IPS-18a (cell line): ENCODE measurements at regions not wholly inside any gene's neighbourhood (a gene's known extent, or its start where the extent isn't known, plus 50 kb on each side); places are given as distances from the start of the nearest gene placed in this dataset.
"Not testable (repeated sequence)": the region's sequence is repeated elsewhere in the genome, so short reads cannot be mapped to it uniquely, and the experiment has no call there.

Experiments used
- H3K27ac ChIP-seq: one replicate; pipeline ENCODE4 v1.5.1; 2013; ENCODE audit warnings: low read length
- H3K27me3 ChIP-seq: one replicate; pipeline ENCODE4 v1.6.1; 2013; ENCODE audit warnings: mild to moderate bottlenecking, low read length; ENCODE audit not compliant: control insufficient read depth, insufficient read depth
- H3K36me3 ChIP-seq: one replicate; pipeline ENCODE4 v1.6.1; 2013; ENCODE audit warnings: low read depth, low read length; ENCODE audit not compliant: control insufficient read depth
- H3K4me1 ChIP-seq: one replicate; pipeline ENCODE4 v1.6.1; 2013; ENCODE audit warnings: low read depth, low read length; ENCODE audit not compliant: control insufficient read depth
- H3K4me3 ChIP-seq: one replicate; pipeline ENCODE4 v1.5.1; 2013; ENCODE audit warnings: low read length
- H3K9ac ChIP-seq: one replicate; pipeline ENCODE4 v1.6.1; 2013; ENCODE audit warnings: mild to moderate bottlenecking, low read length, moderate library complexity
- H3K9me3 ChIP-seq: one replicate; pipeline ENCODE4 v1.6.1; 2013; ENCODE audit warnings: low read depth, low read length; ENCODE audit not compliant: control insufficient read depth

DNA sequence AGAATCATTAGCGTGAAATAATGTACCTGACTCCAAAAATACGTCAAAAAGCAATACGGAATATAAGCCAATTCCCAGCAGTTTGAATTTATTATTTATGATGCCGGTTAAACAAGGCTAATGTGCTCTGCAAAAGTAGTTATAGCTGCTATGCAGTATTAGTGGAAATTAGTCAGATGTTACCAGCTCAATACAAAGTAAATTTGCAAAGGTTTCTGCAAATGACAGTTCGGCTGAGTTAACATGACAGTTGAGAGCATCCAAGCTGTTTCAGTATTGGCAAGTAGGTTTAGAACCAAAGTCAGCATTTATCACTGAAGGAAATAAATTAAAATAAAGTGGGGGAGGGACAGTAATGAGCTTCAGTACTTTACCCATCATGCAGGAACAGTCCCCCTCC is 1665.8 kb upstream of the FLRT2 start:
- H3K9me3 ChIP-seq: no peaks in the 10 kb centered on the region
- H3K27me3 ChIP-seq: no peaks in the 10 kb centered on the region
- H3K36me3 ChIP-seq: no peaks in the 10 kb centered on the region
- H3K4me3 ChIP-seq: no peak overlapping the region
- peaks cover 6% of the 10 kb centered on the region for H3K4me1 ChIP-seq
- no peak overlapping the region for H3K27ac ChIP-seq
- no peak overlapping the region for H3K9ac ChIP-seq

GRCh38 chr14:83867566-83868225 is 1662.2 kb upstream of the FLRT2 start:
- Histone ChIP-seq H3K27ac (no peak overlapping the region), H3K9ac (no peak overlapping the region), H3K27me3 (no peaks in the 10 kb centered on the region), H3K36me3 (no peaks in the 10 kb centered on the region), H3K4me1 (peaks cover 6% of the 10 kb centered on the region), H3K9me3 (no peaks in the 10 kb centered on the region), H3K4me3 (no peak overlapping the region)

DNA sequence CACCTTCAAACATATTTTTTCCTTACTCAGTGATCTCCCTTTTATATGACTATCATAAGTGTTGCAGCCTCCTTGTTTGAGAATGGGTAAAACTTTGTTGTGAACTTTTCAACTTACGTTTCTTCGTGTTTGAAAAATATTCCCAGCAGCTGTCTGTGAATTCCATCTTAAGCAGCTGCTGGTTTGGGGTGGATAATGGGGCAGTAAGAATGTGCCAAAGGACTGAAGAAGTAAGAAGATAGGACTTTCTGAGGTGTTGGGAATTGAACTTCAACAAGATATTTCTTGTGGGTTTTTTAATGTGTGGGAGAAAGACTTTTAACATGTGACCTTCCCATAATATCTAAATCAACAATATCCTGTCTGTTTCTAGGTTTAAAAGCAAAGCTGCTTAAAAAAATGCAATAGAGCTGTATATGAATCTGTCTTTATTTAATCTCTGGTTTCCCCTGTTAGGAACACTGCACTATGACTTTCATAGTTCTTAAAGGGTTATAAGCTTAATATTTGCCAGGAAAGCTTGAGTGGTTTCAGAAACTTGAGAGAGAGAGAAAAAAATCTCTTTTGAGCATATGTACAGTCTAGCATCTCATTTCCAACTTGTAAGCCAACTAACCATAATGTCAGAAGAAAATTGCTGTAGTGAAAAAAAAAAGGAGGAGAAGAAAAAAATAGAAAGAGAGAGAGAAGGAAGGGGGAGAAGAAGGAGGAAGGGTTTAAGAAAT is 1659.2 kb upstream of the FLRT2 start:
- Histone ChIP-seq H3K4me3 (no peak overlapping the region), H3K4me1 (no peaks in the 10 kb centered on the region), H3K9me3 (no peaks in the 10 kb centered on the region), H3K36me3 (no peaks in the 10 kb centered on the region), H3K9ac (no peak overlapping the region), H3K27me3 (no peaks in the 10 kb centered on the region), H3K27ac (no peak overlapping the region)

- no peak overlapping the region for H3K4me3 ChIP-seq
- no peaks in the 10 kb centered on the region for H3K27me3 ChIP-seq
- H3K9ac ChIP-seq: no peak overlapping the region
- H3K9me3 ChIP-seq: no peaks in the 10 kb centered on the region
- H3K27ac ChIP-seq: no peak overlapping the region
- H3K36me3 ChIP-seq: no peaks in the 10 kb centered on the region
- H3K4me1 ChIP-seq: no peaks in the 10 kb centered on the region
These were observed 1656.3 kb upstream of the FLRT2 start for GRCh38 chr14:83873669-83874068.

DNA sequence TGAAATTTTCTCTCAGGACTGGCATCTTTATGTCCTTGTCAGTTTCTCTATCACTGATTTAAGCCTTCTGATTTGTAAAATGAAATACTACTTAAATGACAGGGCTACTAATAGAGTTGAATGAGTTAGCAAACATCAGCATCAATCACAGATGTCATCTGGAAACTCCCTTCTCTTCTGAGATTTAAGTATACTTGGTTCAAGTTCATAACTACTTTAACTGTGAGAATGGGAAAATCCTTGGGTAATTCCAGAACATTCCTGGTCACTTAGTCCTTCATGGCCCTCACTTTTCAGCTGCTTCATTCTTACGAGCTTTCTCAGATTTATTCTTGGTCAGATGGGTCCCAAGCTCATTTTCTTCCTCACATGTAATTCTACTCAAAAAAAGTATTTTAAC is 1655.3 kb upstream of the FLRT2 start:
- Histone ChIP-seq H3K27ac (no peak overlapping the region), H3K27me3 (no peaks in the 10 kb centered on the region), H3K4me1 (no peaks in the 10 kb centered on the region), H3K9ac (no peak overlapping the region), H3K36me3 (no peaks in the 10 kb centered on the region), H3K4me3 (no peak overlapping the region), H3K9me3 (no peaks in the 10 kb centered on the region)

DNA sequence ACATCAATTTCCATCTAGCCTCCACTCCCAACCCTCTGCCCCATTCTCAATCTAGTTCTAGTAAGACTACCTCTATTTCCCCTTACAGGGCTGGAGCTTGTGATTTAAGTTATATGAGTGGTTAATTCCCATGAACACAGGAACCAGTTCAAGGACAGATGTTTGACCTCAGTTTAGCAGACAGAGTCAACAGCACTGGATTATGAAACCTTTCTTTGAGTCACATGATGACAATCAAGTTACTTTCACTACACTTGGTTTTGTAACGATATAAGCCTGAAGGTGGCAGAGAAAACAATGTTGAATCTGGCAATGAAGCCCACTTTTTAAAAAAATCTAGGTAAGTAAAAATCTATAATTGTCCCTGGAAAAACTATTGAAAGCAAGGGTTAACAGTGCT is 1646.2 kb upstream of the FLRT2 start:
- no peaks in the 10 kb centered on the region for H3K36me3 ChIP-seq

DNA sequence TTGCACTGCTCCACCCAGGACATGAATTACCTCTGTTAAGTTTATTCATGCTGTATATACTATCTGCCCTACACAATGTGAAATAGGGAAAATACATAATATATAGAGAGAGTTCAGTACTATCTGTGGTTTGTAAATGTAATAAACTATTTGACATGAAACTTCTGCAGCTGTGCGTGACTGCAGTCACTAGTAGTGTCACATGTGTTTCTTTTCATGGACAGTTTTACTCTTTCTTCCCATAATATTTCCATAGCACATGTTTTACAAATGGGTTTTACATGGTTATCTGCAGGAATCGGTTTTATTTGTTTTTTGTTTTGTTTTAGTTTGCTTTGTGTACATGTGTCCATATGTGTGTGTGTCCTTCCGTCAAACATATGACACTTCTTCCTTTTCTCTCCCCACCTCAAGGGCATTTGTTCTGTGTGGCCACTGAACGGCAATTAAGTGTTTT is 1644.1 kb upstream of the FLRT2 start:
- H3K27ac ChIP-seq: no peak overlapping the region
- no peaks in the 10 kb centered on the region for H3K27me3 ChIP-seq
- H3K36me3 ChIP-seq: no peaks in the 10 kb centered on the region
- H3K4me3 ChIP-seq: no peak overlapping the region
- H3K4me1 ChIP-seq: no peaks in the 10 kb centered on the region
- no peak overlapping the region for H3K9ac ChIP-seq
- H3K9me3 ChIP-seq: no peaks in the 10 kb centered on the region

More for the DNA sequence above, 1646.2 kb upstream of the FLRT2 start:
- no peak overlapping the region for H3K4me3 ChIP-seq
- H3K27ac ChIP-seq: no peak overlapping the region
- no peaks in the 10 kb centered on the region for H3K4me1 ChIP-seq
- H3K27me3 ChIP-seq: no peaks in the 10 kb centered on the region
- no peaks in the 10 kb centered on the region for H3K9me3 ChIP-seq
- H3K9ac ChIP-seq: no peak overlapping the region

DNA sequence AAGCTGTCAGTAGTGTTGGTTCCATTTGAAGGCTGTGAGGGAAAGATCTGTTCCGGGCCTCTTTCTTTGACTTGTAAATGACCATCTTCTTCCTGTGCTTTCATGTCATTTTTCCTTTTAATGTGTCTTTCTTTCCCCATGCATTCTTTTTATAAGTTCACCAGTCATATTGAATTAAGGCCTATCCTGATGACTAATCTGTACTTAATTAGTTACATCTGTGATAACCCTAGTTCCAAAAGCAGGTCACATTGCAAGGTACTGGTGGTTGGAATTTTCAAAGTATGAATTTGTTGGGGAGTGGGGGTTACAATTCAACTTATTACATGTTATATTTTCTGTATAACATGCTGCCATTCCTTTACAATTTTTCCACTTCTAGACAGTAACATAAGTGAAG is 1642.1 kb upstream of the FLRT2 start:
- Histone ChIP-seq H3K9ac (no peak overlapping the region), H3K9me3 (no peaks in the 10 kb centered on the region), H3K4me3 (no peak overlapping the region), H3K27ac (no peak overlapping the region), H3K36me3 (no peaks in the 10 kb centered on the region), H3K27me3 (no peaks in the 10 kb centered on the region), H3K4me1 (peaks cover under 1% of the 10 kb centered on the region)

GRCh38 chr14:83893447-83893846 is 1636.5 kb upstream of the FLRT2 start:
- no peaks in the 10 kb centered on the region for H3K9me3 ChIP-seq
- H3K36me3 ChIP-seq: no peaks in the 10 kb centered on the region
- H3K9ac ChIP-seq: no peak overlapping the region
- peaks cover 39% of the 10 kb centered on the region for H3K4me1 ChIP-seq
- H3K27me3 ChIP-seq: no peaks in the 10 kb centered on the region
- no peak overlapping the region for H3K4me3 ChIP-seq
- no peak overlapping the region for H3K27ac ChIP-seq

- Histone ChIP-seq H3K9me3 (no peaks in the 10 kb centered on the region), H3K27ac (peak overlapping the region; percentile 9), H3K4me3 (no peak overlapping the region), H3K36me3 (no peaks in the 10 kb centered on the region), H3K9ac (no peak overlapping the region), H3K4me1 (peaks cover 39% of the 10 kb centered on the region), H3K27me3 (no peaks in the 10 kb centered on the region)
These were observed 1635.4 kb upstream of the FLRT2 start for GRCh38 chr14:83894568-83894967.

- H3K9me3 ChIP-seq, H3K4me3 ChIP-seq, H3K27ac ChIP-seq, H3K9ac ChIP-seq, H3K36me3 ChIP-seq, H3K27me3 ChIP-seq: not testable (repeated sequence)
- peaks cover 31% of the 10 kb centered on the region for H3K4me1 ChIP-seq
These were observed 1631.4 kb upstream of the FLRT2 start for GRCh38 chr14:83898558-83898957.

- H3K27me3 ChIP-seq: no peaks in the 10 kb centered on the region
- H3K27ac ChIP-seq: no peak overlapping the region
- no peaks in the 10 kb centered on the region for H3K9me3 ChIP-seq
- H3K4me1 ChIP-seq: peaks cover 20% of the 10 kb centered on the region
- H3K9ac ChIP-seq: no peak overlapping the region
- H3K4me3 ChIP-seq: no peak overlapping the region
- no peaks in the 10 kb centered on the region for H3K36me3 ChIP-seq
These were observed 1630.2 kb upstream of the FLRT2 start for GRCh38 chr14:83899706-83900105.
